ENCODE measurements at regions not wholly inside any gene's neighbourhood (a gene's known extent, or its start where the extent isn't known, plus 50 kb on each side); places are given as distances from the start of the nearest gene placed in this dataset.

GRCh38 chr13:80274643-80275042, 66.3 kb downstream of the SPRY2 start:
- Mint-ChIP-seq H3K27me3 (no peaks in the 10 kb centered on the region), H3K36me3 (ENCODE audit: low read depth) (no peaks in the 10 kb centered on the region), H3K4me1 (ENCODE audit: low read depth) (no peaks in the 10 kb centered on the region), H3K9me3 (peaks cover 2% of the 10 kb centered on the region), H3K27ac (no peak overlapping the region), H3K4me3 (no peak overlapping the region)
- intact Hi-C loops (cut with DNase I, micrococcal nuclease) = no loop called here
- H3K36me3 ChIP-seq (ENCODE audit: insufficient read depth, low read length) = no peaks in the 10 kb centered on the region
- POLR2A ChIA-PET = interaction anchor here (0.6 kb wide), 1 partner anchor 242 kb away, joined by 3 read pairs; no protein-coding TSS in a partner anchor
- ATAC-seq (ENCODE audit: poor library complexity) (no peak), DNase-seq (no peak)
- peaks cover 0 to 8% of the 10 kb centered on the region in 2 experiments for H3K9me3 ChIP-seq (ENCODE audit: control insufficient read depth in 1 of 2, insufficient read depth in 1 of 2, low read length in 2 of 2)
- H3K27ac ChIP-seq (ENCODE audit: low read depth in 1 of 2, low read length in 2 of 2) = no peak overlapping the region
- CTCF ChIA-PET = no interaction called here
- H3K27me3 ChIP-seq (ENCODE audit: control insufficient read depth in 1 of 2, insufficient read depth in 2 of 2, low read length in 2 of 2) = no peaks in the 10 kb centered on the region
- H3K4me1 ChIP-seq (ENCODE audit: insufficient read depth, low read length) = no peaks in the 10 kb centered on the region
- TF ChIP-seq CTCF (IDR thresholded peaks at IDR 0.05) = no peak
- H3K4me3 ChIP-seq (ENCODE audit: low read length) = no peak overlapping the region

- Mint-ChIP-seq H3K4me1 (ENCODE audit: low read depth) (no peaks in the 10 kb centered on the region), H3K27ac (no peak overlapping the region), H3K27me3 (no peaks in the 10 kb centered on the region), H3K4me3 (no peak overlapping the region), H3K36me3 (ENCODE audit: low read depth) (no peaks in the 10 kb centered on the region), H3K9me3 (peaks cover 2% of the 10 kb centered on the region)
- no peak overlapping the region for H3K4me3 ChIP-seq (ENCODE audit: low read length)
- intact Hi-C loops (cut with DNase I, micrococcal nuclease) = no loop called here
- no peaks in the 10 kb centered on the region for H3K27me3 ChIP-seq (ENCODE audit: control insufficient read depth in 1 of 2, insufficient read depth in 2 of 2, low read length in 2 of 2)
- ChIA-PET CTCF (no interaction called here), POLR2A (no interaction called here)
- peaks cover 0 to 5% of the 10 kb centered on the region in 2 experiments for H3K9me3 ChIP-seq (ENCODE audit: control insufficient read depth in 1 of 2, insufficient read depth in 1 of 2, low read length in 2 of 2)
- no peak for ATAC-seq (ENCODE audit: poor library complexity)
- TF ChIP-seq CTCF (IDR thresholded peaks at IDR 0.05) = no peak
- no peaks in the 10 kb centered on the region for H3K4me1 ChIP-seq (ENCODE audit: insufficient read depth, low read length)
- no peak for DNase-seq
- no peak overlapping the region for H3K27ac ChIP-seq (ENCODE audit: low read depth in 1 of 2, low read length in 2 of 2)
- H3K36me3 ChIP-seq (ENCODE audit: insufficient read depth, low read length) = no peaks in the 10 kb centered on the region
These were observed 67.2 kb downstream of the SPRY2 start for GRCh38 chr13:80273718-80274117.

- no peaks in the 10 kb centered on the region for H3K4me1 Mint-ChIP-seq (ENCODE audit: low read depth)
- DNase-seq (no peak), ATAC-seq (ENCODE audit: poor library complexity) (no peak)
- no peaks in the 10 kb centered on the region for H3K36me3 ChIP-seq (ENCODE audit: insufficient read depth, low read length)
- peaks cover 9% of the 10 kb centered on the region for H3K9me3 Mint-ChIP-seq
- ChIA-PET POLR2A (no interaction called here), CTCF (no interaction called here)
- intact Hi-C loops (cut with DNase I, micrococcal nuclease) = no loop called here
- TF ChIP-seq CTCF (IDR thresholded peaks at IDR 0.05) = no peak
- no peak overlapping the region for H3K27ac Mint-ChIP-seq
- H3K4me1 ChIP-seq (ENCODE audit: insufficient read depth, low read length) = no peaks in the 10 kb centered on the region
- H3K27ac ChIP-seq (ENCODE audit: low read depth in 1 of 2, low read length in 2 of 2) = no peak overlapping the region
- no peak overlapping the region for H3K4me3 Mint-ChIP-seq
- no peaks in the 10 kb centered on the region for H3K27me3 ChIP-seq (ENCODE audit: control insufficient read depth in 1 of 2, insufficient read depth in 2 of 2, low read length in 2 of 2)
- peaks cover 0 to 11% of the 10 kb centered on the region in 2 experiments for H3K9me3 ChIP-seq (ENCODE audit: control insufficient read depth in 1 of 2, insufficient read depth in 1 of 2, low read length in 2 of 2)
- no peak overlapping the region for H3K4me3 ChIP-seq (ENCODE audit: low read length)
- H3K27me3 Mint-ChIP-seq = peaks cover 5% of the 10 kb centered on the region
- no peaks in the 10 kb centered on the region for H3K36me3 Mint-ChIP-seq (ENCODE audit: low read depth)
These were observed 75.6 kb downstream of the SPRY2 start for GRCh38 chr13:80265348-80265747.

All from CD4-positive, alpha-beta T cell (primary cell).